Liver (tissue), 3 donors: ENCODE measurements at regions not wholly inside any gene's neighbourhood (a gene's known extent, or its start where the extent isn't known, plus 50 kb on each side); places are given as distances from the start of the nearest gene placed in this dataset.
A peak's percentile ranks its signal among the peaks of the same experiment; 100 is the strongest.

Experiments used
- FOXA1 ChIP-seq: IDR thresholded peaks from 2 replicates; pipeline ENCODE4 v1.6.1; 2016; ENCODE audit warnings: antibody characterized with exemption
- FOXA2 ChIP-seq: IDR thresholded peaks from 2 replicates; pipeline ENCODE4 v1.6.1; 2016; ENCODE audit warnings: antibody characterized with exemption
- JUND ChIP-seq, 2 donors: IDR thresholded peaks; 2 replicates each; pipeline ENCODE4 v1.6.1; 2016; ENCODE audit warnings: antibody characterized with exemption in 2 of 2
- RXRA ChIP-seq, 2 donors: IDR thresholded peaks; 2 replicates each; pipeline ENCODE4 v1.6.1; 2017 to 2018; ENCODE audit warnings: antibody characterized with exemption in 2 of 2, mild to moderate bottlenecking in 1 of 2
- SP1 ChIP-seq: IDR thresholded peaks from 2 replicates; pipeline ENCODE4 v1.6.1; 2018; ENCODE audit warnings: antibody characterized with exemption, mild to moderate bottlenecking
- TAF1 ChIP-seq: conservative IDR thresholded peaks from 2 replicates; pipeline ENCODE4 v1.6.1; 2016; ENCODE audit warnings: antibody characterized with exemption, mild to moderate bottlenecking
- TF ChIP-seq, protein P1 (sequence below): fragments of 150-350 bp; IDR thresholded peaks from 2 replicates; pipeline ENCODE4 v1.5.1; 2017; ENCODE audit warnings: improper control_type of control experiment, low read depth, low read length; ENCODE audit not compliant: missing input control
- TF ChIP-seq, protein P2 (sequence below): IDR thresholded peaks from 2 replicates; pipeline ENCODE4 v1.6.1; 2016; ENCODE audit warnings: antibody characterized with exemption
- TF ChIP-seq, protein P3 (sequence below): IDR thresholded peaks from 2 replicates; pipeline ENCODE4 v1.6.1; 2016; ENCODE audit warnings: antibody characterized with exemption
- TF ChIP-seq, protein P4 (sequence below): IDR thresholded peaks from 2 replicates; pipeline ENCODE4 v1.6.1; 2016; ENCODE audit warnings: antibody characterized with exemption
- TF ChIP-seq, protein P5 (sequence below): IDR thresholded peaks from 2 replicates; pipeline ENCODE4 v1.6.1; 2016; ENCODE audit warnings: antibody characterized with exemption, mild to moderate bottlenecking
- donor health status: healthy.
- donor health status: healthy.

DNA sequence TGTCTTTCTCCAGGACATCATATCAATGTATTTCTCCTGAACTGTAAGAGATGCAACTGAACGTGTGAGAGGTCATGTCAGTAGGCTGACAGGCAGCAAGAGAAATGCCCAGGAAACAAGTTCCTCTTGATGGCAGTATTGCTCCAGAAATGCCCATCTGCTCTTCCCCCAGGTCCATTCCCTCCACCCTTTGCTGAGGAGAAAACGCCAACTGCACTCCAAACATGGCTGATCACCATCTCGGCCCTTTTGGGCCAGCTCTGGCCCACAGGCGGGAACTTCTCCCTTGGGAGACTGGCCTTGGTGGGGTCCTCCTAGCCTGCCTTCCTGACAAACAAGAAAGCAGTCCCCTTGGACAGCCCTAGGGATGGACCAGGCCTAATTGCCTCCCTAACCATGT is 276.5 kb upstream of the AGTR2 start:
- TF ChIP-seq, protein P1, sequence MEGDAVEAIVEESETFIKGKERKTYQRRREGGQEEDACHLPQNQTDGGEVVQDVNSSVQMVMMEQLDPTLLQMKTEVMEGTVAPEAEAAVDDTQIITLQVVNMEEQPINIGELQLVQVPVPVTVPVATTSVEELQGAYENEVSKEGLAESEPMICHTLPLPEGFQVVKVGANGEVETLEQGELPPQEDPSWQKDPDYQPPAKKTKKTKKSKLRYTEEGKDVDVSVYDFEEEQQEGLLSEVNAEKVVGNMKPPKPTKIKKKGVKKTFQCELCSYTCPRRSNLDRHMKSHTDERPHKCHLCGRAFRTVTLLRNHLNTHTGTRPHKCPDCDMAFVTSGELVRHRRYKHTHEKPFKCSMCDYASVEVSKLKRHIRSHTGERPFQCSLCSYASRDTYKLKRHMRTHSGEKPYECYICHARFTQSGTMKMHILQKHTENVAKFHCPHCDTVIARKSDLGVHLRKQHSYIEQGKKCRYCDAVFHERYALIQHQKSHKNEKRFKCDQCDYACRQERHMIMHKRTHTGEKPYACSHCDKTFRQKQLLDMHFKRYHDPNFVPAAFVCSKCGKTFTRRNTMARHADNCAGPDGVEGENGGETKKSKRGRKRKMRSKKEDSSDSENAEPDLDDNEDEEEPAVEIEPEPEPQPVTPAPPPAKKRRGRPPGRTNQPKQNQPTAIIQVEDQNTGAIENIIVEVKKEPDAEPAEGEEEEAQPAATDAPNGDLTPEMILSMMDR = peak; percentile 24
- TF ChIP-seq SP1 = no peak
- TF ChIP-seq, protein P2, sequence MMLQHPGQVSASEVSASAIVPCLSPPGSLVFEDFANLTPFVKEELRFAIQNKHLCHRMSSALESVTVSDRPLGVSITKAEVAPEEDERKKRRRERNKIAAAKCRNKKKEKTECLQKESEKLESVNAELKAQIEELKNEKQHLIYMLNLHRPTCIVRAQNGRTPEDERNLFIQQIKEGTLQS = no peak
- TF ChIP-seq, protein P3, sequence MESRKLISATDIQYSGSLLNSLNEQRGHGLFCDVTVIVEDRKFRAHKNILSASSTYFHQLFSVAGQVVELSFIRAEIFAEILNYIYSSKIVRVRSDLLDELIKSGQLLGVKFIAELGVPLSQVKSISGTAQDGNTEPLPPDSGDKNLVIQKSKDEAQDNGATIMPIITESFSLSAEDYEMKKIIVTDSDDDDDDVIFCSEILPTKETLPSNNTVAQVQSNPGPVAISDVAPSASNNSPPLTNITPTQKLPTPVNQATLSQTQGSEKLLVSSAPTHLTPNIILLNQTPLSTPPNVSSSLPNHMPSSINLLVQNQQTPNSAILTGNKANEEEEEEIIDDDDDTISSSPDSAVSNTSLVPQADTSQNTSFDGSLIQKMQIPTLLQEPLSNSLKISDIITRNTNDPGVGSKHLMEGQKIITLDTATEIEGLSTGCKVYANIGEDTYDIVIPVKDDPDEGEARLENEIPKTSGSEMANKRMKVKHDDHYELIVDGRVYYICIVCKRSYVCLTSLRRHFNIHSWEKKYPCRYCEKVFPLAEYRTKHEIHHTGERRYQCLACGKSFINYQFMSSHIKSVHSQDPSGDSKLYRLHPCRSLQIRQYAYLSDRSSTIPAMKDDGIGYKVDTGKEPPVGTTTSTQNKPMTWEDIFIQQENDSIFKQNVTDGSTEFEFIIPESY = no peak
- TF ChIP-seq, protein P4, sequence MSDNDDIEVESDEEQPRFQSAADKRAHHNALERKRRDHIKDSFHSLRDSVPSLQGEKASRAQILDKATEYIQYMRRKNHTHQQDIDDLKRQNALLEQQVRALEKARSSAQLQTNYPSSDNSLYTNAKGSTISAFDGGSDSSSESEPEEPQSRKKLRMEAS = no peak
- TF ChIP-seq RXRA (IDR thresholded peaks at IDR 0.05) = no peak
- TF ChIP-seq JUND (IDR thresholded peaks at IDR 0.05) = no peak
- no peak for TF ChIP-seq FOXA1
- TF ChIP-seq FOXA2 = no peak
- TF ChIP-seq, protein P5, sequence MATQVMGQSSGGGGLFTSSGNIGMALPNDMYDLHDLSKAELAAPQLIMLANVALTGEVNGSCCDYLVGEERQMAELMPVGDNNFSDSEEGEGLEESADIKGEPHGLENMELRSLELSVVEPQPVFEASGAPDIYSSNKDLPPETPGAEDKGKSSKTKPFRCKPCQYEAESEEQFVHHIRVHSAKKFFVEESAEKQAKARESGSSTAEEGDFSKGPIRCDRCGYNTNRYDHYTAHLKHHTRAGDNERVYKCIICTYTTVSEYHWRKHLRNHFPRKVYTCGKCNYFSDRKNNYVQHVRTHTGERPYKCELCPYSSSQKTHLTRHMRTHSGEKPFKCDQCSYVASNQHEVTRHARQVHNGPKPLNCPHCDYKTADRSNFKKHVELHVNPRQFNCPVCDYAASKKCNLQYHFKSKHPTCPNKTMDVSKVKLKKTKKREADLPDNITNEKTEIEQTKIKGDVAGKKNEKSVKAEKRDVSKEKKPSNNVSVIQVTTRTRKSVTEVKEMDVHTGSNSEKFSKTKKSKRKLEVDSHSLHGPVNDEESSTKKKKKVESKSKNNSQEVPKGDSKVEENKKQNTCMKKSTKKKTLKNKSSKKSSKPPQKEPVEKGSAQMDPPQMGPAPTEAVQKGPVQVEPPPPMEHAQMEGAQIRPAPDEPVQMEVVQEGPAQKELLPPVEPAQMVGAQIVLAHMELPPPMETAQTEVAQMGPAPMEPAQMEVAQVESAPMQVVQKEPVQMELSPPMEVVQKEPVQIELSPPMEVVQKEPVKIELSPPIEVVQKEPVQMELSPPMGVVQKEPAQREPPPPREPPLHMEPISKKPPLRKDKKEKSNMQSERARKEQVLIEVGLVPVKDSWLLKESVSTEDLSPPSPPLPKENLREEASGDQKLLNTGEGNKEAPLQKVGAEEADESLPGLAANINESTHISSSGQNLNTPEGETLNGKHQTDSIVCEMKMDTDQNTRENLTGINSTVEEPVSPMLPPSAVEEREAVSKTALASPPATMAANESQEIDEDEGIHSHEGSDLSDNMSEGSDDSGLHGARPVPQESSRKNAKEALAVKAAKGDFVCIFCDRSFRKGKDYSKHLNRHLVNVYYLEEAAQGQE = no peak
- TF ChIP-seq TAF1 = no peak
